ENCODE measurements at regions not wholly inside any gene's neighbourhood (a gene's known extent, or its start where the extent isn't known, plus 50 kb on each side); places are given as distances from the start of the nearest gene placed in this dataset.

GRCh38 chr3:64427671-64428070 is 202.4 kb upstream of the PRICKLE2 start:
- H3K4me3 Mint-ChIP-seq (ENCODE audit: unreplicated experiment) = no peak overlapping the region
- no peak overlapping the region for H3K27ac Mint-ChIP-seq (ENCODE audit: low read depth, unreplicated experiment)
- no peaks in the 10 kb centered on the region for H3K27me3 Mint-ChIP-seq (ENCODE audit: insufficient read depth, unreplicated experiment)
- ChIA-PET CTCF (interaction anchor here (0.6 to 2.0 kb wide), 6 partner anchors 10 to 404 kb away, joined by 3 to 11 read pairs (median 4); partner anchors contain the start of gene PSMD6), POLR2A (interaction anchor here (1.8 kb wide), 1 partner anchor 10 kb away, joined by 5 read pairs; no protein-coding TSS in a partner anchor)
- no peak for DNase-seq (ENCODE audit: unreplicated experiment)
- no peaks in the 10 kb centered on the region for H3K36me3 Mint-ChIP-seq (ENCODE audit: insufficient read depth, unreplicated experiment)
- no peak for TF ChIP-seq CTCF (IDR thresholded peaks at IDR 0.05; ENCODE audit: unreplicated experiment)
- no TSS peak for BruUV-seq (replicated peaks)
- peaks cover 6% of the 10 kb centered on the region for H3K4me1 Mint-ChIP-seq (ENCODE audit: insufficient read depth, unreplicated experiment)
- H3K9me3 Mint-ChIP-seq (ENCODE audit: unreplicated experiment) = no peaks in the 10 kb centered on the region
- intact Hi-C loops (cut with micrococcal nuclease) = no loop called here

GRCh38 chr3:64426551-64426950 is 201.3 kb upstream of the PRICKLE2 start:
- ChIA-PET POLR2A (interaction anchor here (0.6 to 1.8 kb wide), 4 partner anchors 11 to 382 kb away, joined by 3 to 5 read pairs (median 4); no protein-coding TSS in a partner anchor), CTCF (interaction anchor here (0.8 to 2.0 kb wide), 5 partner anchors 11 to 403 kb away, joined by 3 to 11 read pairs (median 5); no protein-coding TSS in a partner anchor)
- Mint-ChIP-seq H3K36me3 (ENCODE audit: insufficient read depth, unreplicated experiment) (no peaks in the 10 kb centered on the region), H3K27me3 (ENCODE audit: insufficient read depth, unreplicated experiment) (no peaks in the 10 kb centered on the region), H3K9me3 (ENCODE audit: unreplicated experiment) (no peaks in the 10 kb centered on the region), H3K4me3 (ENCODE audit: unreplicated experiment) (no peak overlapping the region), H3K4me1 (ENCODE audit: insufficient read depth, unreplicated experiment) (peaks cover 6% of the 10 kb centered on the region), H3K27ac (ENCODE audit: low read depth, unreplicated experiment) (no peak overlapping the region)
- DNase-seq (ENCODE audit: unreplicated experiment) = peak; percentile 65
- intact Hi-C loops (cut with micrococcal nuclease) = no loop called here
- BruUV-seq (replicated peaks) = no TSS peak
- no peak for TF ChIP-seq CTCF (IDR thresholded peaks at IDR 0.05; ENCODE audit: unreplicated experiment)

- no peak for TF ChIP-seq CTCF (IDR thresholded peaks at IDR 0.05; ENCODE audit: unreplicated experiment)
- Mint-ChIP-seq H3K36me3 (ENCODE audit: insufficient read depth, unreplicated experiment) (no peaks in the 10 kb centered on the region), H3K27ac (ENCODE audit: low read depth, unreplicated experiment) (no peak overlapping the region), H3K9me3 (ENCODE audit: unreplicated experiment) (no peaks in the 10 kb centered on the region), H3K27me3 (ENCODE audit: insufficient read depth, unreplicated experiment) (no peaks in the 10 kb centered on the region), H3K4me1 (ENCODE audit: insufficient read depth, unreplicated experiment) (peaks cover 6% of the 10 kb centered on the region), H3K4me3 (ENCODE audit: unreplicated experiment) (no peak overlapping the region)
- BruUV-seq (replicated peaks) = no TSS peak
- CTCF ChIA-PET = interaction anchor here (0.7 kb wide), 1 partner anchor 327 kb away, joined by 3 read pairs; no protein-coding TSS in a partner anchor
- POLR2A ChIA-PET = no interaction called here
- intact Hi-C loops (cut with micrococcal nuclease) = no loop called here
- no peak for DNase-seq (ENCODE audit: unreplicated experiment)
These were observed 197.7 kb upstream of the PRICKLE2 start for GRCh38 chr3:64422932-64423331.

GRCh38 chr3:64422192-64422591 is 196.9 kb upstream of the PRICKLE2 start:
- Mint-ChIP-seq H3K4me3 (ENCODE audit: unreplicated experiment) (no peak overlapping the region), H3K9me3 (ENCODE audit: unreplicated experiment) (no peaks in the 10 kb centered on the region), H3K36me3 (ENCODE audit: insufficient read depth, unreplicated experiment) (no peaks in the 10 kb centered on the region), H3K27ac (ENCODE audit: low read depth, unreplicated experiment) (no peak overlapping the region), H3K4me1 (ENCODE audit: insufficient read depth, unreplicated experiment) (peaks cover 6% of the 10 kb centered on the region), H3K27me3 (ENCODE audit: insufficient read depth, unreplicated experiment) (no peaks in the 10 kb centered on the region)
- POLR2A ChIA-PET = interaction anchor here (0.6 kb wide), 1 partner anchor 81 kb away, joined by 3 read pairs; no protein-coding TSS in a partner anchor
- intact Hi-C loops (cut with micrococcal nuclease) = no loop called here
- TF ChIP-seq CTCF (IDR thresholded peaks at IDR 0.05; ENCODE audit: unreplicated experiment) = no peak
- no peak for DNase-seq (ENCODE audit: unreplicated experiment)
- BruUV-seq (replicated peaks) = no TSS peak
- CTCF ChIA-PET = interaction anchor here (0.7 kb wide), 2 partner anchors 15 to 327 kb away, joined by 3 read pairs; no protein-coding TSS in a partner anchor
